ENCODE measurements at regions not wholly inside any gene's neighbourhood (a gene's known extent, or its start where the extent isn't known, plus 50 kb on each side); places are given as distances from the start of the nearest gene placed in this dataset.

DNA sequence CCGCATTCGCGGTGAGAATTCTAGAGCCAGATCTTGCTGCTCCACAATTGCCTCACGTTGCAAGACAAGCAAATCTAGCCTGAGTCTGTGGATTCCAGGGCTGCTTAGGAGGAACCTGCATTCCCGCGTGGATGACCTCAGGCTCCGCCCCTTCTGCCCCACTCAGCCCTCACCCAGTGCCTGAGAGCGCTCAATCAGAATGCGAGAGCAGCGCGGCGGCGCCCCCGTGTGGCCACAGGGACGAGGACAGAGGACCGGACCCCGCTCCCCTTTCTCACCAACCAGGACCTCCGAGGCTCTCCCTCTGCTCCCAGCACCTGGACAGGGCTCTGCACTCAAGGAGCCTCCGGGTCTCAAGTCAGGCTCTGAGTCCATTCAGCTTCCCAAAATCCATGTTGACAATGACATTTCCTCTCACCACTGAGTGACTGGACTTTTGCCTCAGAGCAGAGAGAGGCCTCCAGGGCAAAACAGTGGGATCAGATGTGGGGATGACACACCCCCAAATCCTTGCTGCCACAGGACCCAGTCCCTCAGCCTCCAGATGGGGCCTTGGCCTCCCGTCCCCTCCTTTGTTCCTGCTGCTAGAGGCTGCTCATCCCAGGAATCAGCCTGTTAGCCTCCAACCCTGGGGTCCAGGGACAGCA is 52.0 kb downstream of the RPP21 start:
- WGBS, 5 donors, result 12 to 35% (median 14%) methylated on average over 8 to 20 of the region's 20 CpGs
- no peak overlapping the region for H3K27ac ChIP-seq
- intact Hi-C loops (cut with DNase I; ENCODE audit: low total_unique reads), result loop anchor here (5.0 kb wide), 1 partner anchor 180 kb away; no protein-coding TSS in a partner anchor

DNA sequence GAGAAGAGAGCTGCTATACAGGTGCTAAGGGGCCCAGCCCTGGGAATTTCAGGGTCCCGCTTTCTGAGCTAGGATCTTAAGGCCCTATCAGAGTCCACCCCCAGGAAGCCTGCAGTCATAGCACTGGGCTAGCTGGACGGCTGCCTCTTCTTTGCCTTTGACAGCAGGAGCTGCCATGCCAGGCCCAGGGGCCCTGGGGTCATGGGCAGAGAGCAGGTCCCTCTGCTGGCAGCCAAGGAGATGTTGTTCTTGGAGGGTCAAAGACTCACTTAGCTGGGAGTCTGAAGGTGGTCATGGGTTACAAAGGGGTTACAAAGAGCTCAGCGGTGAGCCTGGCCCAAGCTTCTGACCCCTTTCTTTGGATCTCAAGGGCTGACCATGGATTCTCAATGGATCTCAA is 52.7 kb downstream of the RPP21 start:
- no peak overlapping the region for H3K4me3 ChIP-seq
- DNase-seq, result no peak
- no peaks in the 10 kb centered on the region for H3K36me3 ChIP-seq
- no peak overlapping the region for H3K27ac ChIP-seq
- WGBS, 5 donors, result 67 to 76% (median 73%) methylated on average over 3 of the region's 3 CpGs
- H3K4me1 ChIP-seq, result peaks cover 0 to 8% (median 6%) of the 10 kb centered on the region in 6 donors
- intact Hi-C loops (cut with DNase I; ENCODE audit: low total_unique reads), result loop anchor here (5.0 kb wide), 1 partner anchor 180 kb away; no protein-coding TSS in a partner anchor
- H3K9me3 ChIP-seq, result no peaks in the 10 kb centered on the region
- TF ChIP-seq POLR2AphosphoS5 (IDR thresholded peaks at IDR 0.05), result no peak
- no peak for TF ChIP-seq CTCF (IDR thresholded peaks at IDR 0.05 in 8 of 11, conservative IDR thresholded peaks at IDR 0.05 in 3 of 11)
- TF ChIP-seq POLR2A (IDR thresholded peaks at IDR 0.05), result no peak
- peaks cover 0 to 46% (median 11%) of the 10 kb centered on the region in 7 donors for H3K27me3 ChIP-seq (replicated peaks in 1 of 7)

More for the DNA sequence above, 52.0 kb downstream of the RPP21 start:
- Histone ChIP-seq H3K9me3 (no peaks in the 10 kb centered on the region), H3K4me1 (peaks cover 0 to 8% (median 6%) of the 10 kb centered on the region in 6 donors), H3K27me3 (replicated peaks in 1 of 7) (peaks cover 0 to 54% (median 11%) of the 10 kb centered on the region in 7 donors), H3K36me3 (no peaks in the 10 kb centered on the region), H3K4me3 (no peak overlapping the region)
- TF ChIP-seq POLR2AphosphoS5 (IDR thresholded peaks at IDR 0.05) (peak in 2 of 3 donors; percentile 48 to 54), POLR2A (IDR thresholded peaks at IDR 0.05) (no peak), CTCF (IDR thresholded peaks at IDR 0.05 in 8 of 11, conservative IDR thresholded peaks at IDR 0.05 in 3 of 11) (peak; percentile 52 to 92 (median 82))
- peak; percentile 96 for DNase-seq

GRCh38 chr6:30399390-30400058 is 54.6 kb downstream of the RPP21 start:
- Histone ChIP-seq H3K9me3 (no peaks in the 10 kb centered on the region), H3K4me1 (peaks cover 0 to 8% (median 6%) of the 10 kb centered on the region in 6 donors), H3K36me3 (no peaks in the 10 kb centered on the region), H3K4me3 (no peak overlapping the region), H3K27ac (no peak overlapping the region), H3K27me3 (replicated peaks in 1 of 7) (peaks cover 0 to 39% (median 11%) of the 10 kb centered on the region in 7 donors)
- no peak for DNase-seq
- intact Hi-C loops (cut with DNase I; ENCODE audit: low total_unique reads), result loop anchor here (5.0 kb wide), 1 partner anchor 182 kb away; no protein-coding TSS in a partner anchor
- 86 to 95% (median 93%) methylated on average over 2 of the region's 2 CpGs for WGBS, 5 donors
- no peak for TF ChIP-seq CTCF (IDR thresholded peaks at IDR 0.05 in 8 of 11, conservative IDR thresholded peaks at IDR 0.05 in 3 of 11)
- TF ChIP-seq POLR2AphosphoS5 (IDR thresholded peaks at IDR 0.05), result no peak
- TF ChIP-seq POLR2A (IDR thresholded peaks at IDR 0.05), result no peak

GRCh38 chr6:30405934-30406333 is 61.0 kb downstream of the RPP21 start:
- Histone ChIP-seq H3K4me3 (no peak overlapping the region), H3K27ac (no peak overlapping the region), H3K36me3 (no peaks in the 10 kb centered on the region), H3K9me3 (peaks cover 0 to 20% (median 16%) of the 10 kb centered on the region in 8 donors), H3K27me3 (replicated peaks in 1 of 7) (peaks cover 0 to 56% (median 11%) of the 10 kb centered on the region in 7 donors), H3K4me1 (no peaks in the 10 kb centered on the region)
- intact Hi-C loops (cut with DNase I; ENCODE audit: low total_unique reads), result no loop called here
- 77 to 83% (median 78%) methylated on average over 2 of the region's 2 CpGs for WGBS, 5 donors
- no peak for DNase-seq
- TF ChIP-seq CTCF (IDR thresholded peaks at IDR 0.05 in 8 of 11, conservative IDR thresholded peaks at IDR 0.05 in 3 of 11) (no peak), POLR2A (IDR thresholded peaks at IDR 0.05) (no peak), POLR2AphosphoS5 (IDR thresholded peaks at IDR 0.05) (no peak)

Data from spleen (tissue), 11 donors.